DND-41 (cell line): ENCODE measurements at regions not wholly inside any gene's neighbourhood (a gene's known extent, or its start where the extent isn't known, plus 50 kb on each side); places are given as distances from the start of the nearest gene placed in this dataset.
A peak's percentile ranks its signal among the peaks of the same experiment; 100 is the strongest.

Experiments
- EZH2 ChIP-seq: IDR thresholded peaks from 3 replicates; pipeline ENCODE4 v1.6.1; 2012; ENCODE audit warnings: borderline replicate concordance, low read depth, mild to moderate bottlenecking, moderate library complexity, low read length, inconsistent platforms; ENCODE audit not compliant: severe bottlenecking
- TF ChIP-seq, protein P1 (sequence below): IDR thresholded peaks from 2 replicates; pipeline ENCODE4 v1.5.1; 2012; ENCODE audit warnings: borderline replicate concordance, low read length, moderate library complexity, mild to moderate bottlenecking; ENCODE audit not compliant: poor library complexity, severe bottlenecking; ENCODE audit errors: extremely low read depth

DNA sequence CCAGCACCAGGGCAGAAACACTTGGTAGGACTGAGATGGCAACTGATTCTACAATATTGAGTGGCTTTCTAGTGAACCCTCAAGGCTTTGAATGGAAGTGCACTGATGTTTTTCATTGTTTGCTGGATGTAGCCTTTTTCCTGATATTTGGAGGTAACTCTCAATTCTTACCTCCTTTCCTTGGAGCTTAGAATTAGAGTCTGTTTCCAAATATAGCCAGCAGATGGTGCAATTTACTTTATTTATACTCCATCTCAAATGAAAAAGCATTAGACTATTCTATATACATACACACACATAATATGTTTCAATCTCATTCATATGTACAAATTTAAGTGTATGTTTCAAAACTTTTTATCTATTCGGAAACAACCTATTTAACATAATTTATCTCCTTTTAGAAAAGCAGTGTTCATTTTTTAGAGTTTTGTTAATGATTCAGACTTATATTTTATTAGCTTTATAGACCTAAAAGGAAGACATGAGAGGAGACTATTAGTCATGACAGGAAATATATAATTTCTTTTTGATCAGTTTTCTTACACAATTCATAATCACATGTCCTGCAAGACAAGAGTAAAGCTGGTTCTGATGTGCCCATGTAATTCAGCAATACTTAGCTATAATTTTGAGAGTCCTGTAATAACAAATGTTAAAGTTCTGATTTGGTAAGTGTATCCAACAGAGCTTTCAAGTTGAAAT is 124.8 kb downstream of the NUP35 start:
- TF ChIP-seq, protein P1, sequence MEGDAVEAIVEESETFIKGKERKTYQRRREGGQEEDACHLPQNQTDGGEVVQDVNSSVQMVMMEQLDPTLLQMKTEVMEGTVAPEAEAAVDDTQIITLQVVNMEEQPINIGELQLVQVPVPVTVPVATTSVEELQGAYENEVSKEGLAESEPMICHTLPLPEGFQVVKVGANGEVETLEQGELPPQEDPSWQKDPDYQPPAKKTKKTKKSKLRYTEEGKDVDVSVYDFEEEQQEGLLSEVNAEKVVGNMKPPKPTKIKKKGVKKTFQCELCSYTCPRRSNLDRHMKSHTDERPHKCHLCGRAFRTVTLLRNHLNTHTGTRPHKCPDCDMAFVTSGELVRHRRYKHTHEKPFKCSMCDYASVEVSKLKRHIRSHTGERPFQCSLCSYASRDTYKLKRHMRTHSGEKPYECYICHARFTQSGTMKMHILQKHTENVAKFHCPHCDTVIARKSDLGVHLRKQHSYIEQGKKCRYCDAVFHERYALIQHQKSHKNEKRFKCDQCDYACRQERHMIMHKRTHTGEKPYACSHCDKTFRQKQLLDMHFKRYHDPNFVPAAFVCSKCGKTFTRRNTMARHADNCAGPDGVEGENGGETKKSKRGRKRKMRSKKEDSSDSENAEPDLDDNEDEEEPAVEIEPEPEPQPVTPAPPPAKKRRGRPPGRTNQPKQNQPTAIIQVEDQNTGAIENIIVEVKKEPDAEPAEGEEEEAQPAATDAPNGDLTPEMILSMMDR = peak; percentile 67
- no peak for TF ChIP-seq EZH2
